ENCODE measurements at regions not wholly inside any gene's neighbourhood (a gene's known extent, or its start where the extent isn't known, plus 50 kb on each side); places are given as distances from the start of the nearest gene placed in this dataset.

DNA sequence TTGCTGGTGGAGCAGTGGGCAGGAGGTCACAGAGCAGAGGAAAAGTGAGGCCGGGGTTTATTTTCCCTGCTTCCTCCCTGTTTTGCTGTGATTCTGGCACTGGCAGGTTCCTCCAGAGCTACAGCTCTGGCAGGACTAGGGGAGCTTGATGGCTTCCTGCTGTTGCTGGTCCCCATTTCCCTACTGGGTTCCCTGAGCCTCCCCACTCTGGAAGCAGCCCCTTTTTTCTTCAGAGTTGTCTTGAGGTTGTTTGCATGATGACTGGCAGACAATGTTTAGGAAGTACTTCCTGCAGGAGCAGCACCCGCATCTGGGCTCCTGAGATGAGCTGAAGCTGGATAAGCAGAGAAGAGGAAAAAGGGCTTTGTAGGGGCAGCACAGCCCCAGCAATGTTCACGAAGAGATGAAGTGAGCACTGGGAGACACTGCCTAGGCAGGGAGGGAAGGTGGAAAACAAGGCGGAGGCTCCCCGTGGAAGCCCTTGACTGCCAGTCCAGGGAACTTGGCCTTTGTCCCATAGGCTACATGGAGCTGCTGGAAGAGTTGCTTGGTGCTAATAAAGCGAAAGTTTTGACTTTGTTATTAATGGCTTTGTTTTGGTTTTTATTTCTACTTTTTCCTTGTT lies 126.9 kb downstream of the SLC38A6 start:
- DNase-seq (ENCODE audit: low spot score), result no peak

DNA sequence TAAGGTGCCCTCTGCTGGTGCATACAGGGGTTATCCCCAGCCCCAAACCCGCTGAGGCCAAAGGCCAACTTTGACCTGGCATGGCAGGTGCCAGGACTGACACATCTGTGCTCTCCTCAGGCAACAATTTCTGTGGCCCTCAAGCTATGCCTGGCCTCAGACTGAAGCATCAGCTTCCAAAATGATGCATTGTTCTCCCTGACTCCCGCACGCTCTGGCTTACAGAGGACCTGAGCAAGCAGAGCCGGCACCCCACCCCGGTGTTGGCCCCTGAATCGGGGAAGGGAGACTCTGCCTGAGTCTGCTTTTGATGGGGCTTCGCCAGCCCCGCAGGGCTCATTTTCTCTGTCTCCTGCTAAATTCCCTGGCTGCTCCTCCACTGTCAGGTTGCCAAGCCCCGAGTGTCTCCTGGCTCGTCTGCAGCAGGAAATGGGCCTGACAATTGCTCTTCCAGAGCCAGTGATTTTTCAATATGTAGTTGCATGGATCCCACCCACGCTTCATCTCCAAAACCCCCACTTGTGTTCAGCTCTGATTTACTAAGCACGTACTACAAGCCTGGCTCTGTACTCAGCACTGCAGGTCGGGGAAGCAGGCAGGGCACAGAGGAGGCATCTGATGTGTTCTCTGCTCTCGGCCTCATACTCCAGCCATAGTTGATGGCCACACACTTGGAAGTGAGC lies 126.1 kb downstream of the SLC38A6 start:
- no peak for DNase-seq (ENCODE audit: low spot score)

DNA sequence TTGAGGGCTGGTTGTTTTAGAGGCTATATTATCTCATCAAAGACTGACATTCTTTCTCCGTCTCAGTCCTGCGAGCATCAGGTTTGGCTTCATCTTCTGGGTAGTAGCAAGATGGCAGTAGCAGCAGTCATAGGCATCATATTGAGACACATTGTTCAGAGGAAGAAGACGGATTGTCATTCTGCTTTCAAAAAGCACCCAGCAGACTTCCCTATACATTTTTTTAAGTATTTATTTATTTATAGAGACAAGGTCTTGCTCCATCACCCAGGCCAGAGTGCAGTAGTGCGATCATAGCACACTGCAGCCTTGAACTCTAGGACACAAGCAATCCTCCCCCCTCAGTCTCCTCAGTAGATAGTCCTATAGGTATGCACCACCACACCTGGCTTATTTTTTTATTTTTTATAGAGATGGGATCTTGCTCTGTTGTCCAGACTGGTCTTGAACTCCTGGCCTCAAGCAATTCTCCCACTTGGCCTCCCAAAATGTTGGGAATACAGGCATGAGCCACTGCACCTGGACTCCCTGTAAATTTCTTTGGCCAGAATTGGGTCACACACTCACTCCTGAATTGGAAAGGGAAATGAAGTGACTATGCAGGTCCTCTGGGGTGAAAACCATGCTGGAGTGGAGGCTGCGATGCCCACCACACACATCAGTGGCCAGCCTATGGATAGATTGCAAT lies 125.4 kb downstream of the SLC38A6 start:
- DNase-seq (ENCODE audit: low spot score), result no peak

DNA sequence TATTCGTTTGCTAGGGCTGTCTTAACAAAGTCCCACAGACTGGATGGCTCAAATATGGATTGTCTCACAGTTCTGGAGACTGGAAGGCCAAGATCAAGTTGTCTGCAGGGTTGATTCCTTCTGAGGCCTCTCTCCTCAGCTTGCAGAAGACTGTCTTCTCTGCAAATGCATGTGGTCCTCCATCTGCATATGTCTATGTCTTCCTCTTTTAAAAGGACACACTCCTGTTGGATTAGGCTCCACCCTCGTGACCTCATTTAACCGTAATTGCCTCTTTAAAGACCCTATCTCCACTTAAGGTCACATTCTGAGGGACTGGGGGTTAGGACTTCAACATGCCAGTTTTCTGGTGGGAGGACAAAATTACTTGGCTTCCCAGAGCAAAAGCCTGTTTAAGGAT lies 123.3 kb downstream of the SLC38A6 start:
- no peak for DNase-seq (ENCODE audit: low spot score)

DNA sequence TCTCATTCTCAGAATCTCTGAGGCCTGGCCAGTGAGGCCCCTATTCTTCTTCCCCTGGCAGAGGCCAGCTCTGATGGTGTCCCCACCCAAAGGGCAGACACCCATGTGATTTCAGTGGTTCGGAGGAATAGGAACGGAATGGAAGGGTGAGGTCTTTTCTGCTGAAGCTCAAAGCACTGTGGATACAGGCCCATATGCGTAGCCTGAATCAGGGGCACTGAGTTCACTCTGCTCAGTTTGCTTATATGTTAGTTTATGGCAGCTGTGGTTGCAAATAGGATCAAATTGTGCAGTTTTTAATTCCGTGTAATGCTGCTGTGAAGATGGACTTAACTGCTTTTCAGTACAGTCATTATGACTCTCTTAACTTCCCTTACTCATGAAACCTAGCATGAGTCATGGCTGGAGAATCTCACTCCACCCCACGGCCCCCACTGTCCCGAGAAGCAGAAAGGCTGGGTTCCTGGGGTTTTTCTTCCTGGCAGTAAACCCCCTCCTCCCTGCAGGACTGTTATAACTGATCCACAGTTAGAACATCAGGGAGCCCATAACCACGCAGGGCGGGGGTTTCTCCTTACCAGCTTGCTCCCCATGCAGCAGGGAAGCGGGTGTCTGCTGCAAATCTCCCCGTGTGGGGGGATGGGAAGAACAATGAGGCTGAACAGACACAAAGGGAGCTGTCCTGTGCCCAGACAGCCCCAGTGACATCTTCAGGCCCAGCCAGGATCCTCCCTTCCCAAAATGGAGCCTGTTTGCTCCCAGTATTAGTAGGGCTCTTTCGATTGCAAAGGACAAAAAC lies 122.7 kb downstream of the SLC38A6 start:
- DNase-seq (ENCODE audit: low spot score), result peak; percentile 96

DNA sequence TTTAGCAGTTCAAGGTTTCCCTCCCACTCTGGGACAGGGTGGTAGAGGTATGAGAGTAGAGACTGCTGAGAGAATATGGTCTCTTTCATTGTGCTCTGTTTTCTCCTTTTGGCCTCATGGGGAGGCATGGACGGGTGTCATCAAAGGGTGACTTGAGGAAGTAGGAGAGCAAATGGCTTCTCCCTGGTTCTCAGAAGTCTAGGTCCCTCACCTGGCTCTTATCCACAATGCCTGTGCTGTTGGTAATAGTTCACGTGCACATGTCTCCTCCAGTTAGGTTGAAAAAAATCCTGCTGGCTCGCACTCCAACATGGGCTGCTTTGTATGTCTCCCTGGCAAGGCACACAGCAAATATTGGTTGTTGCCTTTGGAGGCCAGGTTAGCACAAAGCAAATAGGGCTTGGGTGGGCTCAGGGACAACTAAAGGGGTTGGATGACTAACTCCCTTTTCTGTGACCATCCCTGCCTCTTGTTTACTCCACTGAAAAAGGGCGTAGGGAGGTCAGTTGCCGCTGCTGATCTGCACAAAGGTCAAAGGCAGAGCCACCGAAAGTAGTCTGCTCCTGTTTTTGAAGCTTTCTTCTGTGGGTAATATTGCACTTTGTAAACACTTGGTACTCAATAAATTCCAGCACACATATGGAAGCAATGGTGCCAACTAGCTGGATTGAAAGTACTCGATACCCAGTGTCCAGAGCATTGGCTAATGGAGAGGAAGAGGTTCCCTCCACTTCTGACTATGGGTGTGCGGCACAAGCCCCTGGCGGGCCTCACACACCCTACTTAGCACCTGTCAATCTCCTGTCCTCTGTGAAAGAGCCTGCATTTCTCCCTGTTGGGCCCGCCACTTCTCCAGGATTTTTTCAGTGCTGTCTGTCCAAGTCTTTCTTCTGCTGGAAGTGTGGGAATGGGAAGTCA lies 121.8 kb downstream of the SLC38A6 start:
- DNase-seq (ENCODE audit: low spot score), result no peak
